DND-41 (cell line): ENCODE measurements at regions not wholly inside any gene's neighbourhood (a gene's known extent, or its start where the extent isn't known, plus 50 kb on each side); places are given as distances from the start of the nearest gene placed in this dataset.

ENCODE experiments used
- ATAC-seq: fragments of 200-7000 bp; cut with Tn5 transposase; 3 replicates; pipeline ENCODE4 v1.9.1; 2021; ENCODE audit warnings: low read depth; ENCODE audit not compliant: insufficient read depth
- DNase-seq: peaks from one replicate; pipeline ENCODE4 v3.0.0-alpha.2; 2020
- H2AFZ ChIP-seq: 2 replicates; pipeline ENCODE4 v1.6.0; 2012; ENCODE audit warnings: low read depth, low read length
- H3K27ac ChIP-seq: 2 replicates; pipeline ENCODE4 v1.5.1; 2012; ENCODE audit warnings: low read length, inconsistent platforms
- H3K27me3 ChIP-seq: fragments of 200-600 bp; sonication (generic); 2 replicates; pipeline ENCODE4 v1.6.0; 2012; ENCODE audit warnings: low read length, mild to moderate bottlenecking, inconsistent platforms; ENCODE audit not compliant: insufficient read depth, poor library complexity
- H3K36me3 ChIP-seq: 2 replicates; pipeline ENCODE4 v1.5.1; 2012; ENCODE audit warnings: low read length, inconsistent platforms; ENCODE audit not compliant: insufficient read depth
- H3K4me1 ChIP-seq: 2 replicates; pipeline ENCODE4 v1.5.1; 2012; ENCODE audit warnings: mild to moderate bottlenecking, low read length; ENCODE audit not compliant: insufficient read depth
- H3K4me2 ChIP-seq: 2 replicates; pipeline ENCODE4 v1.6.0; 2012; ENCODE audit warnings: mild to moderate bottlenecking, moderate library complexity, low read length, inconsistent platforms; ENCODE audit not compliant: insufficient read depth
- H3K4me3 ChIP-seq, 2 experiments: fragments of 200-600 bp in 1 of 2; shearing (Covaris generic) in 1 of 2; 2 replicates each; pipeline ENCODE4 v1.5.1; 2012 to 2016; ENCODE audit warnings: inconsistent platforms in 2 of 2, low read length in 2 of 2, mild to moderate bottlenecking in 2 of 2, low read depth in 1 of 2, moderate library complexity in 1 of 2
- H3K79me2 ChIP-seq: 2 replicates; pipeline ENCODE4 v1.6.0; 2012; ENCODE audit warnings: low read length, inconsistent platforms; ENCODE audit not compliant: insufficient read depth
- H3K9ac ChIP-seq: 2 replicates; pipeline ENCODE4 v1.6.0; 2012; ENCODE audit warnings: low read depth, mild to moderate bottlenecking, inconsistent platforms, low read length, moderate library complexity
- H3K9me3 ChIP-seq: 2 replicates; pipeline ENCODE4 v1.5.1; 2012; ENCODE audit warnings: low read length, moderate library complexity, mild to moderate bottlenecking, inconsistent platforms; ENCODE audit not compliant: insufficient read depth, severe bottlenecking
- H4K20me1 ChIP-seq: 2 replicates; pipeline ENCODE4 v1.6.0; 2012; ENCODE audit warnings: low read length; ENCODE audit not compliant: insufficient read depth
- CTCF ChIP-seq: IDR thresholded peaks from 2 replicates; pipeline ENCODE4 v1.5.1; 2012; ENCODE audit warnings: borderline replicate concordance, low read length, moderate library complexity, mild to moderate bottlenecking; ENCODE audit not compliant: poor library complexity, severe bottlenecking; ENCODE audit errors: extremely low read depth
- EZH2 ChIP-seq: IDR thresholded peaks from 3 replicates; pipeline ENCODE4 v1.6.1; 2012; ENCODE audit warnings: borderline replicate concordance, low read depth, mild to moderate bottlenecking, moderate library complexity, low read length, inconsistent platforms; ENCODE audit not compliant: severe bottlenecking

GRCh38 chr6:95784019-95784418 lies 206.7 kb downstream of the MANEA start:
- Histone ChIP-seq H4K20me1 (no peaks in the 10 kb centered on the region), H3K4me1 (peaks cover 11% of the 10 kb centered on the region), H3K4me2 (no peak overlapping the region), H3K27me3 (no peaks in the 10 kb centered on the region), H3K9me3 (no peaks in the 10 kb centered on the region), H3K27ac (no peak overlapping the region), H3K9ac (no peak overlapping the region), H3K79me2 (no peaks in the 10 kb centered on the region), H2AFZ (no peak overlapping the region), H3K36me3 (no peaks in the 10 kb centered on the region), H3K4me3 (no peak overlapping the region)
- DNase-seq (no peak), ATAC-seq (no peak)
- no peak for TF ChIP-seq EZH2
- TF ChIP-seq CTCF = no peak

GRCh38 chr6:95784869-95785268 lies 207.5 kb downstream of the MANEA start:
- ATAC-seq = no peak
- Histone ChIP-seq H3K27ac (no peak overlapping the region), H3K36me3 (no peaks in the 10 kb centered on the region), H3K79me2 (no peaks in the 10 kb centered on the region), H3K9me3 (no peaks in the 10 kb centered on the region), H2AFZ (no peak overlapping the region), H4K20me1 (no peaks in the 10 kb centered on the region), H3K4me3 (no peak overlapping the region), H3K27me3 (no peaks in the 10 kb centered on the region), H3K9ac (no peak overlapping the region), H3K4me2 (no peak overlapping the region), H3K4me1 (peaks cover 11% of the 10 kb centered on the region)
- DNase-seq = no peak
- TF ChIP-seq CTCF (no peak), EZH2 (no peak)

- H3K27ac ChIP-seq = no peak overlapping the region
- no peak for TF ChIP-seq EZH2
- TF ChIP-seq CTCF = no peak
Observed at GRCh38 chr6:95785785-95786184, 208.4 kb downstream of the MANEA start.

GRCh38 chr6:95786802-95787201 lies 209.5 kb downstream of the MANEA start:
- Histone ChIP-seq H3K4me1 (peaks cover 11% of the 10 kb centered on the region), H3K9ac (no peak overlapping the region)
- DNase-seq = no peak

More at GRCh38 chr6:95785785-95786184, 208.4 kb downstream of the MANEA start:
- no peaks in the 10 kb centered on the region for H4K20me1 ChIP-seq
- H3K36me3 ChIP-seq = no peaks in the 10 kb centered on the region
- H2AFZ ChIP-seq = no peak overlapping the region
- peaks cover 11% of the 10 kb centered on the region for H3K4me1 ChIP-seq
- H3K4me3 ChIP-seq = no peak overlapping the region
- DNase-seq (peak; percentile 12), ATAC-seq (peak; percentile 56; the same call in 2 of the 3 replicates)
- H3K9ac ChIP-seq = no peak overlapping the region
- H3K27me3 ChIP-seq = no peaks in the 10 kb centered on the region
- H3K79me2 ChIP-seq = no peaks in the 10 kb centered on the region
- H3K9me3 ChIP-seq = no peaks in the 10 kb centered on the region
- H3K4me2 ChIP-seq = no peak overlapping the region

More at GRCh38 chr6:95786802-95787201, 209.5 kb downstream of the MANEA start:
- H3K4me2 ChIP-seq = no peak overlapping the region
- no peaks in the 10 kb centered on the region for H3K79me2 ChIP-seq
- H4K20me1 ChIP-seq = no peaks in the 10 kb centered on the region
- no peak overlapping the region for H3K4me3 ChIP-seq
- ATAC-seq = no peak
- no peaks in the 10 kb centered on the region for H3K36me3 ChIP-seq
- TF ChIP-seq CTCF (no peak), EZH2 (no peak)
- no peak overlapping the region; the same call in 1 of the 2 replicates for H3K27ac ChIP-seq
- no peaks in the 10 kb centered on the region for H3K9me3 ChIP-seq
- no peak overlapping the region; the same call in 1 of the 2 replicates for H2AFZ ChIP-seq
- H3K27me3 ChIP-seq = no peaks in the 10 kb centered on the region
